Hepatocyte (in vitro differentiated cells): ENCODE measurements at regions not wholly inside any gene's neighbourhood (a gene's known extent, or its start where the extent isn't known, plus 50 kb on each side); places are given as distances from the start of the nearest gene placed in this dataset.

Source experiments
- CTCF ChIP-seq: fragments of 200-600 bp; sonication (generic); IDR thresholded peaks from 2 replicates; pipeline ENCODE4 v1.5.1; 2016; ENCODE audit warnings: antibody characterized with exemption, mild to moderate bottlenecking; ENCODE audit not compliant: poor library complexity
- EZH2 ChIP-seq: fragments of 200-600 bp; sonication (generic); IDR thresholded peaks from 2 replicates; pipeline ENCODE4 v1.6.1; 2016; ENCODE audit warnings: antibody characterized with exemption, mild to moderate bottlenecking, borderline replicate concordance
- EZH2phosphoT487 ChIP-seq: fragments of 200-600 bp; sonication (generic); IDR thresholded peaks from one replicate; pipeline ENCODE4 v1.6.1; 2018; ENCODE audit warnings: antibody characterized with exemption, mild to moderate bottlenecking, low read depth, moderate library complexity; ENCODE audit not compliant: unreplicated experiment, severe bottlenecking

- no peak for TF ChIP-seq CTCF
- TF ChIP-seq EZH2 = no peak
- no peak for TF ChIP-seq EZH2phosphoT487
Observed at GRCh38 chr9:73969936-73970335, 527.2 kb upstream of the RORB start.
